OCI-LY3 (cell line): ENCODE measurements at regions not wholly inside any gene's neighbourhood (a gene's known extent, or its start where the extent isn't known, plus 50 kb on each side); places are given as distances from the start of the nearest gene placed in this dataset.

Experiments used
- H2AFZ ChIP-seq: fragments of 200-600, 300-600 bp; shearing (Covaris generic); 2 replicates; pipeline ENCODE4 v1.6.0; 2014; ENCODE audit warnings: antibody characterized with exemption, low read depth, low read length
- H3K27ac ChIP-seq: fragments of 200-600, 300-600 bp; sonication (generic); 2 replicates; pipeline ENCODE4 v1.5.1; 2014; ENCODE audit warnings: mild to moderate bottlenecking, low read length, moderate library complexity, mixed read lengths
- H3K27me3 ChIP-seq: fragments of 200-600, 300-600 bp; sonication (generic); 2 replicates; pipeline ENCODE4 v1.6.1; 2014; ENCODE audit warnings: low read depth, low read length, mixed read lengths
- H3K36me3 ChIP-seq: fragments of 200-600, 300-600 bp; sonication (generic); replicated peaks from 2 replicates; pipeline ENCODE3; 2014; ENCODE audit warnings: low read depth, low read length, mixed read lengths
- H3K4me1 ChIP-seq: fragments of 300-600, 200-600 bp; sonication (generic); 2 replicates; pipeline ENCODE4 v1.6.1; 2014; ENCODE audit warnings: low read length, mixed read lengths
- H3K4me2 ChIP-seq: fragments of 200-600, 300-600 bp; sonication (generic); 2 replicates; pipeline ENCODE4 v1.6.1; 2014; ENCODE audit warnings: low read length, mixed read lengths
- H3K4me3 ChIP-seq: fragments of 300-600, 200-600 bp; sonication (generic); 2 replicates; pipeline ENCODE4 v1.5.1; 2014; ENCODE audit warnings: antibody characterized with exemption, mild to moderate bottlenecking, low read length, moderate library complexity
- H3K79me2 ChIP-seq: fragments of 300-600, 200-600 bp; shearing (Covaris generic); 2 replicates; pipeline ENCODE4 v1.6.1; 2014; ENCODE audit warnings: mild to moderate bottlenecking, low read length, mixed read lengths
- H3K9ac ChIP-seq: fragments of 300-600, 200-600 bp; shearing (Covaris generic); 2 replicates; pipeline ENCODE4 v1.6.0; 2014; ENCODE audit warnings: mild to moderate bottlenecking, low read length, moderate library complexity
- H3K9me3 ChIP-seq: fragments of 200-600, 300-600 bp; shearing (Covaris generic); 2 replicates; pipeline ENCODE4 v1.6.1; 2014; ENCODE audit warnings: low read length, mixed read lengths; ENCODE audit not compliant: insufficient read depth
- H4K20me1 ChIP-seq: fragments of 200-600, 300-600 bp; sonication (generic); 2 replicates; pipeline ENCODE4 v1.6.1; 2016; ENCODE audit warnings: low read length, mixed read lengths; ENCODE audit not compliant: insufficient read depth
- EZH2phosphoT487 ChIP-seq: fragments of 200-600 bp; shearing (Covaris generic); IDR thresholded peaks from 2 replicates; pipeline ENCODE4 v1.6.1; 2018; ENCODE audit warnings: antibody characterized with exemption, mixed run types, low read depth
- TF ChIP-seq, protein P1 (sequence below): fragments of 200-600, 300-600 bp; sonication (generic); IDR thresholded peaks from 2 replicates; pipeline ENCODE4 v1.5.1; 2014; ENCODE audit warnings: antibody characterized with exemption, low read length, low read depth

DNA sequence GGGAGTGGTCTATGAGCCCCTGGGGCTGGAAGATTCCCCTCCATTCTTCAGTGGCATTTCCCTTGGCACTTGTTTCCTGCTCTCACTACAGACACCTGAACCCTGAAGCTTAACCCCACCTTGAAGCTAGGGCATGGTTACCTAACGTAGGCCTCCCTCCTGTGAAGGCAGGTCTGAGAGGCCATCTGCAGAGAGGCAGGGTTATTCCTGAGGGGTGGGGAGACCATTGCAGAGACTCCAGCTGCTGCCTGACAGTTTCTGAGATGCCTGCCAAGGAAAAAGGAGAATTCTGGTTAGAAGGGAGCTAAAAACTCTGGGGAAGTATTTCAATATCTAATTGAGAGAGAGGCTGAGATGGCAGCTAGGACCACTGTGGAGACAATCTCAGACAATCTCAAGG, 119.3 kb upstream of the NDUFV2 start:
- peak overlapping the region; percentile 80 for H2AFZ ChIP-seq
- no peaks in the 10 kb centered on the region for H3K27me3 ChIP-seq
- no peak for TF ChIP-seq EZH2phosphoT487
- TF ChIP-seq, protein P1, sequence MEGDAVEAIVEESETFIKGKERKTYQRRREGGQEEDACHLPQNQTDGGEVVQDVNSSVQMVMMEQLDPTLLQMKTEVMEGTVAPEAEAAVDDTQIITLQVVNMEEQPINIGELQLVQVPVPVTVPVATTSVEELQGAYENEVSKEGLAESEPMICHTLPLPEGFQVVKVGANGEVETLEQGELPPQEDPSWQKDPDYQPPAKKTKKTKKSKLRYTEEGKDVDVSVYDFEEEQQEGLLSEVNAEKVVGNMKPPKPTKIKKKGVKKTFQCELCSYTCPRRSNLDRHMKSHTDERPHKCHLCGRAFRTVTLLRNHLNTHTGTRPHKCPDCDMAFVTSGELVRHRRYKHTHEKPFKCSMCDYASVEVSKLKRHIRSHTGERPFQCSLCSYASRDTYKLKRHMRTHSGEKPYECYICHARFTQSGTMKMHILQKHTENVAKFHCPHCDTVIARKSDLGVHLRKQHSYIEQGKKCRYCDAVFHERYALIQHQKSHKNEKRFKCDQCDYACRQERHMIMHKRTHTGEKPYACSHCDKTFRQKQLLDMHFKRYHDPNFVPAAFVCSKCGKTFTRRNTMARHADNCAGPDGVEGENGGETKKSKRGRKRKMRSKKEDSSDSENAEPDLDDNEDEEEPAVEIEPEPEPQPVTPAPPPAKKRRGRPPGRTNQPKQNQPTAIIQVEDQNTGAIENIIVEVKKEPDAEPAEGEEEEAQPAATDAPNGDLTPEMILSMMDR, result no peak
- peak overlapping the region; percentile 47 for H3K4me3 ChIP-seq
- H4K20me1 ChIP-seq, result no peaks in the 10 kb centered on the region
- no peaks in the 10 kb centered on the region for H3K79me2 ChIP-seq
- no peaks in the 10 kb centered on the region for H3K36me3 ChIP-seq
- peak overlapping the region; percentile 76 for H3K4me2 ChIP-seq
- H3K9me3 ChIP-seq, result no peaks in the 10 kb centered on the region
- H3K9ac ChIP-seq, result peak overlapping the region; percentile 53
- peaks cover 77% of the 10 kb centered on the region for H3K4me1 ChIP-seq
- peak overlapping the region; percentile 64 for H3K27ac ChIP-seq

DNA sequence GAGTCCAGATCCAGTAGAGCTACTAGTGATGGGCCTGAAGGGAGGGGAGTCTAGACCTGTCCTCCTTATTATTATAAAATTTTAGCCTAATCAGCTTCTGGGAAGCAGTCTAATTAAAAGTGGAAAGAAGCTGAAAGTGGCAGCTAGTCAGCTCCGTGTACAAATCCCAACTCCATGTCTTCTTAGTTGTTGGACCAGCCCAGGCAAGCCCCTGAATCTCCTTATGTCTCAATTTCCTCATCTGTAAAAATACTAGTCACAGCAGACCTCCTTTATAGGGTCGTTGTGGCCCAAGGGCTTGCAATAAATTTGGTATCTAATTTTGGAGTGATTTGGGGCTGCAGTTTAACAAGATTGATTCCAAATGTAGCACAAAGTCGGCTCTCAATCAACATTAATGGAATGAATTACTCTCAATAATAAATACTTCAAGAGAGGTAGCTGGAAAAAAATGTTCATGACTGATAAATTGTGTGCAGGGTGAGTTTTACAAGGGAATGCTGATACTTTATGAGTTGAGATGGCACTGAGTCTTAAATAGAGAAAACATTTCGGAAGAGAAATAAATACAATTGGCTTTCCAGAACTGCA, 118.3 kb upstream of the NDUFV2 start:
- Histone ChIP-seq H4K20me1 (no peaks in the 10 kb centered on the region), H3K9me3 (no peaks in the 10 kb centered on the region), H3K4me2 (no peak overlapping the region), H2AFZ (no peak overlapping the region), H3K27ac (no peak overlapping the region), H3K9ac (no peak overlapping the region), H3K79me2 (no peaks in the 10 kb centered on the region), H3K36me3 (no peaks in the 10 kb centered on the region), H3K27me3 (no peaks in the 10 kb centered on the region), H3K4me1 (peaks cover 77% of the 10 kb centered on the region), H3K4me3 (no peak overlapping the region)
- TF ChIP-seq, protein P1, result no peak
- no peak for TF ChIP-seq EZH2phosphoT487

DNA sequence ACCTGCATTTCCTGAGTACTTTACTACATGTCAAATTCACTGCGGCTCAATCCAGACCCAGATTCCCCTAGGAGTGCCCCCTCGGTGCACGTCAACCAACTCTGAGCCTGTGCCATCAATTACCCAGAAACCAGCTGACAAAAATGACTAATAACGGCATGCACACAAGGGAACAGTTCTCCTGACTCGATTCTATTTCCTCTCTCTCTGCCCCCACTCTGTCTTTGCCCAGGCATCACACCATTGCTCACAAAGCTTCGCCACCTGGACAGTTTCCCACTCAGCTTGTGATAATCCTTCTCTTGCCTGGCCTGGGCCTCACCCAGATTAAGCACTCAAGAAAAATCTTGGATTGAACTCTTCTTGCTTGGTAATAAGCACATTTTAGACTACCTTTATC, 115.3 kb upstream of the NDUFV2 start:
- TF ChIP-seq EZH2phosphoT487, result no peak
- TF ChIP-seq, protein P1, result no peak
- no peaks in the 10 kb centered on the region for H3K27me3 ChIP-seq
- H3K4me1 ChIP-seq, result peaks cover 72% of the 10 kb centered on the region
- H3K79me2 ChIP-seq, result no peaks in the 10 kb centered on the region
- H3K27ac ChIP-seq, result peak overlapping the region; percentile 86
- H3K36me3 ChIP-seq, result no peaks in the 10 kb centered on the region
- H3K4me2 ChIP-seq, result peak overlapping the region; percentile 71
- peak overlapping the region; percentile 24; the same call in 1 of the 2 replicates for H2AFZ ChIP-seq
- peak overlapping the region; percentile 66 for H3K9ac ChIP-seq
- H3K9me3 ChIP-seq, result no peaks in the 10 kb centered on the region
- H4K20me1 ChIP-seq, result no peaks in the 10 kb centered on the region
- H3K4me3 ChIP-seq, result peak overlapping the region; percentile 40

DNA sequence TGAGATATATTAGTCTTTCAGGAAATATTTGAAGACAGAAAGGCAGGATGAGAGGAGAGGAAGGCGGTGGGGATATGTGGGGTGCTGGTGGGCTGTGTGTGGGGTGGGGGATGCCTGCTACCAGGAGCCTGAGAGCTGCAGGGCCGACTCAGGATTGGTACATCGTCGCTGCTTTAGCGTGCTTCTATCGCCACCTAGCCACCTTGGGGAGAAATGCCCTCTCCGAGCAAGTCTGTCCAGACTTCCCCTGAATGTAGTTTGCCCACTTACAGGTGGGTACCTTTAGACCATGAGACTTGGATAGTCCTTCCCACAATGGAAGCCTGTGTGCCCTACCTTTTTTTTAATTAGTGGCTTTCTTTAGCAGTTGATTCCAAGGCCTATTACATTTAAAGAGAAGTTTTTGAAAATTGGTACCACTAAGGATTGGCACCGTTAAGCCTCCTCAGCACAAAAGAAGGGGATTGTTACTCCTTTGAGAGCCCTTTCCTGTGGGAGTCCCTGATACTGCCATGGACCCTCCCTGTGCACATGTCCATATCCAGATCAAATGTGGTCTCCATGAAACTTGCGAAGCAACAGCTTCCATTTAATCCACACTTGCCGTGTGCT, 114.1 kb upstream of the NDUFV2 start:
- peak overlapping the region; percentile 86 for H3K27ac ChIP-seq
- TF ChIP-seq, protein P1, result peak; percentile 75
- no peak for TF ChIP-seq EZH2phosphoT487
- H3K27me3 ChIP-seq, result no peaks in the 10 kb centered on the region
- peak overlapping the region; percentile 71 for H3K4me2 ChIP-seq
- H3K79me2 ChIP-seq, result no peaks in the 10 kb centered on the region
- peak overlapping the region; percentile 66 for H3K9ac ChIP-seq
- no peaks in the 10 kb centered on the region for H3K9me3 ChIP-seq
- H3K4me1 ChIP-seq, result peaks cover 61% of the 10 kb centered on the region
- H4K20me1 ChIP-seq, result no peaks in the 10 kb centered on the region
- H2AFZ ChIP-seq, result peak overlapping the region; percentile 50; the same call in 1 of the 2 replicates
- H3K4me3 ChIP-seq, result peak overlapping the region; percentile 40; the same call in 1 of the 2 replicates
- no peaks in the 10 kb centered on the region for H3K36me3 ChIP-seq
